Upper lobe of left lung (tissue), 4 donors: ENCODE measurements at regions not wholly inside any gene's neighbourhood (a gene's known extent, or its start where the extent isn't known, plus 50 kb on each side); places are given as distances from the start of the nearest gene placed in this dataset.

Experiments used
- EP300 ChIP-seq, 4 donors: sonication (generic); formaldehyde crosslinking; IDR thresholded peaks; one replicate each; pipeline ENCODE4 v1.5.1; 2017; ENCODE audit warnings: antibody characterized with exemption in 4 of 4, control low read depth in 2 of 4
- POLR2A ChIP-seq, 4 donors: fragments of 450-650 bp; IDR thresholded peaks; one replicate each; pipeline ENCODE4 v1.5.1; 2016 to 2017; ENCODE audit warnings: antibody characterized with exemption in 4 of 4, mild to moderate bottlenecking in 2 of 4
- POLR2AphosphoS5 ChIP-seq, 2 donors: sonication (generic); formaldehyde crosslinking; IDR thresholded peaks; one replicate each; pipeline ENCODE4 v1.5.1; 2017; ENCODE audit warnings: antibody characterized with exemption in 2 of 2
- TF ChIP-seq, protein P1 (sequence below), 6 experiments: fragments of 450-650 bp in 4 of 6; fragments of 200-600 bp in 2 of 6; sonication (generic) in 2 of 6; IDR thresholded peaks; one replicate each; pipeline ENCODE4 v1.5.1; 2016 to 2019; ENCODE audit warnings: antibody characterized with exemption in 6 of 6

- TF ChIP-seq POLR2AphosphoS5 (IDR thresholded peaks at IDR 0.05) (no peak), EP300 (IDR thresholded peaks at IDR 0.05) (no peak), POLR2A (IDR thresholded peaks at IDR 0.05) (no peak)
- TF ChIP-seq, protein P1, sequence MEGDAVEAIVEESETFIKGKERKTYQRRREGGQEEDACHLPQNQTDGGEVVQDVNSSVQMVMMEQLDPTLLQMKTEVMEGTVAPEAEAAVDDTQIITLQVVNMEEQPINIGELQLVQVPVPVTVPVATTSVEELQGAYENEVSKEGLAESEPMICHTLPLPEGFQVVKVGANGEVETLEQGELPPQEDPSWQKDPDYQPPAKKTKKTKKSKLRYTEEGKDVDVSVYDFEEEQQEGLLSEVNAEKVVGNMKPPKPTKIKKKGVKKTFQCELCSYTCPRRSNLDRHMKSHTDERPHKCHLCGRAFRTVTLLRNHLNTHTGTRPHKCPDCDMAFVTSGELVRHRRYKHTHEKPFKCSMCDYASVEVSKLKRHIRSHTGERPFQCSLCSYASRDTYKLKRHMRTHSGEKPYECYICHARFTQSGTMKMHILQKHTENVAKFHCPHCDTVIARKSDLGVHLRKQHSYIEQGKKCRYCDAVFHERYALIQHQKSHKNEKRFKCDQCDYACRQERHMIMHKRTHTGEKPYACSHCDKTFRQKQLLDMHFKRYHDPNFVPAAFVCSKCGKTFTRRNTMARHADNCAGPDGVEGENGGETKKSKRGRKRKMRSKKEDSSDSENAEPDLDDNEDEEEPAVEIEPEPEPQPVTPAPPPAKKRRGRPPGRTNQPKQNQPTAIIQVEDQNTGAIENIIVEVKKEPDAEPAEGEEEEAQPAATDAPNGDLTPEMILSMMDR (IDR thresholded peaks at IDR 0.05) = no peak
Observed at GRCh38 chr3:117161816-117162215, 452.2 kb downstream of the TUSC7 start.
